ENCODE measurements at regions not wholly inside any gene's neighbourhood (a gene's known extent, or its start where the extent isn't known, plus 50 kb on each side); places are given as distances from the start of the nearest gene placed in this dataset.

- DNase-seq = no peak
Measured at GRCh38 chr1:186735463-186735862, 55.2 kb upstream of the PTGS2 start.

DNA sequence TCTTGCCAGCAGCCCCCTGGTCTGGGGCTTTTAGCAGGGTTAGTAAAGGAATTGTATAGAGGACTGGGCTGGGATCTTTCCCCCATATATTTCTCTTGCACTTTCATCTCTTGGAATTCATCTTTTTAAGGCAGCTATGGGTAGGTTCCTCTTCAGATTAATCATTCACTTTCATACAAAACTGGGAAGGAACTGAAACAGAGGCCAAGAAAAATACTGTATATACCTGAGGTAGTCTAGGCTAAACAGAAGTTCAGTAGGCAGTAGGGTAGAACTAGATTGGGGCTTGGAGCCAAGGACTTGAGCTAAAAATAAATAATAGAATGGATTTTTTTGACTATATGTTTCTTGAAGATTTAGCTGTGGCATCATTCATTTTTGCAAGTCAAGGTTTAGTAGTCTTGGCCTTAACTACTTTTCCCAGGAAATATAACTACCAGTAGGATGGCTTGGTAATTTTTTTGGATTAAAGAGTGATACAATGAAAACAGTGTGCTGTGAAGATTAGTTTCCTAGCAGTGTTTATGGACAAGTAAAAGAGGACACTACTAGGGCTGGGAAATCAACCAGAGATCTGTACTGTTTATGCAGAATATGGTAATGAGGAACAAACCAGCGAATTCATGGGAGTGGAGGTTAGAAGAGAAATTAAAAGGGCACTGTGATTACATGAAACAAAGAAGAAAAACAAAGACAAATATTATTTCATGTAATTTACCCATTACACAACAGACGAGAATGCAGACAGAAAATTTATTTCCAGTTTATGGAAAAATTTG lies 50.9 kb upstream of the PTGS2 start:
- no peak for DNase-seq
